H1 (cell line): ENCODE measurements at regions not wholly inside any gene's neighbourhood (a gene's known extent, or its start where the extent isn't known, plus 50 kb on each side); places are given as distances from the start of the nearest gene placed in this dataset.

ENCODE experiments used
- CTCF ChIA-PET: fragments of 300-600 bp; sonication (Branson Sonifier 250); formaldehyde crosslinking; loops from one replicate; lab custom pipeline; 2021; ENCODE audit not compliant: partially characterized antibody; lab: Charles Lee
- POLR2A ChIA-PET: fragments of 300-600 bp; sonication (Branson Sonifier 250); formaldehyde crosslinking; loops from one replicate; lab custom pipeline; 2021; ENCODE audit warnings: inconsistent platforms; ENCODE audit not compliant: partially characterized antibody; lab: Charles Lee
- DNase-seq, 2 experiments: peaks; one replicate each; pipeline versions ENCODE4 v3.0.0 to v3.0.0-alpha.2; 2010 to 2022; ENCODE audit warnings: low spot score in 2 of 2, low read depth in 1 of 2, mixed read lengths in 1 of 2
- FAIRE-seq: peaks from 2 replicates; lab custom pipeline; 2011; peaks lifted over from hg19 to GRCh38; lab: Jason Lieb, UNC
- H2AFZ ChIP-seq: 2 replicates; pipeline ENCODE4 v1.8.1; 2012; ENCODE audit warnings: low read length, inconsistent platforms
- H2AK5ac ChIP-seq: 2 replicates; pipeline ENCODE4 v1.6.1; 2013; ENCODE audit warnings: low read depth, low read length
- H2BK120ac ChIP-seq: replicated peaks from 2 replicates; pipeline ENCODE3; 2013; ENCODE audit warnings: low read depth, low read length, inconsistent platforms
- H2BK12ac ChIP-seq: 2 replicates; pipeline ENCODE4 v1.6.1; 2013; ENCODE audit warnings: low read depth, low read length
- H2BK15ac ChIP-seq: 2 replicates; pipeline ENCODE4 v1.6.1; 2013; ENCODE audit warnings: low read length
- H2BK20ac ChIP-seq: 2 replicates; pipeline ENCODE4 v1.6.1; 2013; ENCODE audit warnings: low read length
- H2BK5ac ChIP-seq: 2 replicates; pipeline ENCODE4 v1.6.1; 2013; ENCODE audit warnings: low read depth, low read length
- H3K14ac ChIP-seq: 2 replicates; pipeline ENCODE4 v1.6.1; 2013; ENCODE audit warnings: inconsistent platforms; ENCODE audit not compliant: insufficient read length
- H3K18ac ChIP-seq: 2 replicates; pipeline ENCODE4 v1.6.1; 2013; ENCODE audit warnings: low read length; ENCODE audit errors: extremely low read depth
- H3K23ac ChIP-seq: 2 replicates; pipeline ENCODE4 v1.6.1; 2013; ENCODE audit warnings: inconsistent platforms; ENCODE audit not compliant: insufficient read length
- H3K23me2 ChIP-seq: 2 replicates; pipeline ENCODE4 v1.6.1; 2013; ENCODE audit warnings: low read depth, low read length
- H3K27ac ChIP-seq: 2 replicates; pipeline ENCODE4 v1.6.1; 2011; ENCODE audit warnings: low read depth, low read length, inconsistent platforms
- H3K27me3 ChIP-seq, 4 experiments: replicated peaks in 1 of 4; 1 replicate in 1 of 4; 2 replicates in 3 of 4; pipeline versions ENCODE4 v1.6.1 to v1.8.1; 2011 to 2013; ENCODE audit warnings: low read length in 3 of 4, mild to moderate bottlenecking in 3 of 4, inconsistent platforms in 2 of 4, mixed read lengths in 2 of 4, moderate library complexity in 1 of 4; ENCODE audit not compliant: control insufficient read depth in 3 of 4, insufficient read depth in 3 of 4; ENCODE audit errors: extremely low read depth in 1 of 4
- H3K36me3 ChIP-seq, 4 experiments: 2 replicates each; pipeline versions ENCODE4 v1.6.1 to v1.8.1; 2011 to 2013; ENCODE audit warnings: mild to moderate bottlenecking in 4 of 4, low read length in 3 of 4, moderate library complexity in 2 of 4, control low read depth in 1 of 4, inconsistent platforms in 1 of 4; ENCODE audit not compliant: insufficient read depth in 4 of 4, control insufficient read depth in 2 of 4
- H3K4ac ChIP-seq: replicated peaks from 2 replicates; pipeline ENCODE3; 2013; ENCODE audit warnings: low read length, low read depth, mixed read lengths, inconsistent platforms; ENCODE audit not compliant: insufficient read length
- H3K4me1 ChIP-seq, 4 experiments: replicated peaks in 1 of 4; 1 replicate in 1 of 4; 2 replicates in 3 of 4; pipeline versions ENCODE4 v1.6.1 to v1.8.1; 2011 to 2013; ENCODE audit warnings: low read length in 3 of 4, inconsistent platforms in 2 of 4, mixed read lengths in 1 of 4; ENCODE audit not compliant: insufficient read depth in 4 of 4, control insufficient read depth in 3 of 4
- H3K4me2 ChIP-seq, 2 experiments: 2 replicates each; pipeline versions ENCODE4 v1.6.1 to v1.8.1; 2011 to 2013; ENCODE audit warnings: low read depth in 2 of 2, low read length in 2 of 2, control low read depth in 1 of 2, inconsistent platforms in 1 of 2, mild to moderate bottlenecking in 1 of 2; ENCODE audit not compliant: insufficient read depth in 1 of 2
- H3K4me3 ChIP-seq, 4 experiments: fragments of 200-600, 300-600 bp in 1 of 4; sonication (generic), shearing (Covaris generic), sonication (Bioruptor Twin) in 1 of 4; 2 replicates each; pipeline versions ENCODE4 v1.5.1 to v1.8.1; 2011 to 2016; ENCODE audit warnings: low read length in 4 of 4, low read depth in 3 of 4, control low read depth in 2 of 4, inconsistent platforms in 2 of 4, mild to moderate bottlenecking in 2 of 4, mixed read lengths in 1 of 4, moderate library complexity in 1 of 4; ENCODE audit not compliant: insufficient read depth in 2 of 4; ENCODE audit errors: extremely low read depth in 1 of 4
- H3K56ac ChIP-seq: replicated peaks from 2 replicates; pipeline ENCODE3; 2013; ENCODE audit warnings: low read depth, mild to moderate bottlenecking, mixed read lengths, low read length, inconsistent platforms; ENCODE audit not compliant: insufficient read length
- H3K79me1 ChIP-seq: 2 replicates; pipeline ENCODE4 v1.6.1; 2013; ENCODE audit warnings: low read depth, low read length, control low read depth
- H3K79me2 ChIP-seq, 2 experiments: 2 replicates each; pipeline versions ENCODE4 v1.6.1 to v1.8.1; 2012 to 2013; ENCODE audit warnings: low read length in 2 of 2, mild to moderate bottlenecking in 2 of 2, inconsistent platforms in 1 of 2; ENCODE audit not compliant: insufficient read depth in 2 of 2, control insufficient read depth in 1 of 2
- H3K9ac ChIP-seq, 4 experiments: replicated peaks in 1 of 4; 1 replicate in 1 of 4; 2 replicates in 3 of 4; pipeline versions ENCODE4 v1.6.1 to v1.8.1; 2011 to 2013; ENCODE audit warnings: low read depth in 3 of 4, low read length in 3 of 4, control low read depth in 2 of 4, mild to moderate bottlenecking in 2 of 4, moderate library complexity in 2 of 4, inconsistent platforms in 1 of 4; ENCODE audit errors: extremely low read depth in 1 of 4
- H3K9me3 ChIP-seq, 2 experiments: 2 replicates each; pipeline versions ENCODE4 v1.6.1 to v1.8.1; 2012 to 2013; ENCODE audit warnings: mild to moderate bottlenecking in 2 of 2, moderate library complexity in 2 of 2, control low read depth in 1 of 2, inconsistent platforms in 1 of 2, low read depth in 1 of 2, low read length in 1 of 2, mixed read lengths in 1 of 2; ENCODE audit not compliant: insufficient read depth in 2 of 2
- H4K20me1 ChIP-seq, 2 experiments: replicated peaks in 1 of 2; 2 replicates each; pipeline versions ENCODE3 to v1.8.1; 2011 to 2013; ENCODE audit warnings: inconsistent platforms in 2 of 2, low read length in 2 of 2, mild to moderate bottlenecking in 1 of 2; ENCODE audit not compliant: insufficient read depth in 2 of 2, control insufficient read depth in 1 of 2
- H4K5ac ChIP-seq: 2 replicates; pipeline ENCODE4 v1.6.1; 2013; ENCODE audit warnings: low read length, low read depth, mixed read lengths, inconsistent platforms; ENCODE audit not compliant: insufficient read length
- H4K8ac ChIP-seq: 2 replicates; pipeline ENCODE4 v1.8.0; 2013; ENCODE audit warnings: mild to moderate bottlenecking, moderate library complexity, low read length, inconsistent platforms; ENCODE audit not compliant: insufficient read depth; ENCODE audit errors: extremely low read depth
- H4K91ac ChIP-seq: replicated peaks from 2 replicates; pipeline ENCODE3; 2013; ENCODE audit warnings: low read length, mixed read lengths, inconsistent platforms; ENCODE audit not compliant: insufficient read length
- ASH2L ChIP-seq: fragments of 200-600, 300-600 bp; sonication (generic); IDR thresholded peaks from one replicate; pipeline ENCODE4 v1.7.1; 2017; ENCODE audit warnings: low read length
- BACH1 ChIP-seq: IDR thresholded peaks from 2 replicates; pipeline ENCODE4 v1.6.1; 2012; ENCODE audit warnings: low read length, improper control_type of control experiment
- CBX8 ChIP-seq: fragments of 300-800, 300-1000 bp; sonication (generic); IDR thresholded peaks from 2 replicates; pipeline ENCODE4 v1.7.1; 2016; ENCODE audit warnings: low read depth, low read length, borderline replicate concordance
- CHD1 ChIP-seq: IDR thresholded peaks from 2 replicates; pipeline ENCODE4 v1.6.1; 2012; ENCODE audit warnings: low read depth, low read length, improper control_type of control experiment
- CREB1 ChIP-seq: IDR thresholded peaks from 2 replicates; pipeline ENCODE4 v1.6.1; 2012; ENCODE audit warnings: inconsistent platforms
- EZH2 ChIP-seq: fragments of 200-600 bp; sonication (generic); IDR thresholded peaks from 2 replicates; pipeline ENCODE4 v1.7.1; 2012; ENCODE audit warnings: low read depth, mild to moderate bottlenecking, moderate library complexity, low read length, inconsistent platforms; ENCODE audit not compliant: severe bottlenecking
- HDAC6 ChIP-seq: IDR thresholded peaks from one replicate; pipeline ENCODE4 v1.7.1; 2012; ENCODE audit warnings: low read depth, mild to moderate bottlenecking, inconsistent platforms, low read length, moderate library complexity
- JUND ChIP-seq: IDR thresholded peaks from 2 replicates; pipeline ENCODE4 v1.6.1; 2011; ENCODE audit warnings: mild to moderate bottlenecking, improper control_type of control experiment, low read length
- KDM5A ChIP-seq: fragments of 200-600 bp; IDR thresholded peaks from 2 replicates; pipeline ENCODE4 v1.7.1; 2012; ENCODE audit warnings: mild to moderate bottlenecking, low read length, inconsistent platforms, mixed read lengths
- MAFK ChIP-seq: IDR thresholded peaks from 2 replicates; pipeline ENCODE4 v1.6.1; 2012; ENCODE audit warnings: low read depth, mild to moderate bottlenecking, improper control_type of control experiment, low read length
- POU5F1 ChIP-seq: IDR thresholded peaks from 2 replicates; pipeline ENCODE4 v1.6.1; 2011; ENCODE audit warnings: low read depth, mild to moderate bottlenecking, low read length, moderate library complexity
- RXRA ChIP-seq: IDR thresholded peaks from 2 replicates; pipeline ENCODE4 v1.6.1; 2011; ENCODE audit warnings: low read depth, mild to moderate bottlenecking, low read length, moderate library complexity; ENCODE audit not compliant: insufficient read depth
- TAF7 ChIP-seq: optimal IDR thresholded peaks from 2 replicates; pipeline ENCODE3; 2011; ENCODE audit warnings: low read depth, mild to moderate bottlenecking, inconsistent platforms, low read length, moderate library complexity, borderline replicate concordance
- TEAD4 ChIP-seq: IDR thresholded peaks from 2 replicates; pipeline ENCODE4 v1.6.1; 2012; ENCODE audit warnings: low read depth, low read length, inconsistent platforms, mixed read lengths
- ZNF274 ChIP-seq: IDR thresholded peaks from 2 replicates; pipeline ENCODE4 v1.7.0; 2012; ENCODE audit warnings: low read length, borderline replicate concordance; ENCODE audit errors: extremely low read depth
- WGBS, 2 experiments: shearing (Covaris generic) in 1 of 2; methylation state at CpG; one replicate each; pipeline versions ENCODE4 v1.1.6 to v1.1.7; 2013 to 2015; ENCODE audit warnings: low lambda C conversion rate in 2 of 2, mixed read lengths in 2 of 2, inconsistent platforms in 1 of 2, low coverage in 1 of 2, missing lambda C conversion rate in 1 of 2; ENCODE audit not compliant: insufficient replicate concordance in 2 of 2, insufficient coverage in 1 of 2, insufficient read length in 1 of 2; ENCODE audit errors: extremely low coverage in 1 of 2, missing lambda C conversion rate in 1 of 2; 5-methylcytosine and 5-hydroxymethylcytosine counted together
- TF ChIP-seq, protein P1 (sequence below): IDR thresholded peaks from 2 replicates; pipeline ENCODE4 v1.6.1; 2011; ENCODE audit warnings: low read depth, mild to moderate bottlenecking, low read length; ENCODE audit not compliant: insufficient read depth

DNA sequence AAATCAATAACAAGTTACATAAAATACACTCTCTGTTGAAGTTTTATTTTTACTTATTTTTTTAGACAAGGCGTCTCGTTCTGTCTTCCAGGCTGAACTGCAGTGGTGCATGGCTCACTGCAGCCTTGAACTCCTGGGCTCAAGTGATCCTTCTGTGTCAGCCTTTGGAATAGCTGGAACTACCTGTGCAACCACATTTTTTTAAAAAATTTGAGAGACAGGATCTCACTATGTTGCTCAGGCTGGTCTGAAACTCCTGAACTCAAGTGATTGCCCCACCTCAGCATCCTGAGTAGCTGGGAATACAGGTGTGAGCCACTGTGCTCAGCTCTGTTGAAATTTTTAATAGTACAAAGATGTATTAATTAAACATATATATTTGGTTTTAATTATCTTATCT is 614.3 kb upstream of the ARRDC4 start:
- 90% methylated on average over 2 of the region's 2 CpGs; no CpG with 5 or more reads in 1 of the 2 experiments for WGBS, 2 experiments
- H4K91ac ChIP-seq: no peak overlapping the region
- H3K27me3 ChIP-seq: no peaks in the 10 kb centered on the region
- DNase-seq (no peak), FAIRE-seq (no peak)
- H4K20me1 ChIP-seq: no peaks in the 10 kb centered on the region
- H3K18ac ChIP-seq: no peak overlapping the region
- no peak overlapping the region for H4K8ac ChIP-seq
- no peak overlapping the region for H3K9ac ChIP-seq
- H3K36me3 ChIP-seq: no peaks in the 10 kb centered on the region
- H3K4me3 ChIP-seq: no peak overlapping the region
- H3K27ac ChIP-seq: no peak overlapping the region
- POLR2A ChIA-PET: no interaction called here
- peaks cover 2 to 6% (median 3%) of the 10 kb centered on the region in 4 experiments; a peak in 5 of 7 replicates for H3K4me1 ChIP-seq
- no peak overlapping the region for H2BK20ac ChIP-seq
- no peak overlapping the region for H3K4ac ChIP-seq
- no peaks in the 10 kb centered on the region for H3K79me1 ChIP-seq
- no peak overlapping the region for H4K5ac ChIP-seq
- H2BK5ac ChIP-seq: no peak overlapping the region
- H3K9me3 ChIP-seq: peaks cover 0 to 3% of the 10 kb centered on the region in 2 experiments; a peak in 1 of 4 replicates
- H2BK120ac ChIP-seq: no peak overlapping the region
- H3K79me2 ChIP-seq: no peaks in the 10 kb centered on the region
- H3K4me2 ChIP-seq: no peak overlapping the region
- no peak overlapping the region for H2AK5ac ChIP-seq
- no peak overlapping the region for H3K56ac ChIP-seq
- no peak overlapping the region for H3K14ac ChIP-seq
- no peak overlapping the region for H3K23ac ChIP-seq
- no peak overlapping the region for H2BK15ac ChIP-seq
- CTCF ChIA-PET: interaction anchor here (0.6 kb wide), 1 partner anchor 1284 kb away, joined by 3 read pairs; no protein-coding TSS in a partner anchor
- TF ChIP-seq MAFK (no peak), JUND (no peak), HDAC6 (no peak), TAF7 (no peak), BACH1 (no peak), CBX8 (no peak), CHD1 (no peak), RXRA (no peak), ASH2L (no peak), POU5F1 (no peak), EZH2 (no peak), ZNF274 (no peak), KDM5A (no peak), TEAD4 (no peak), CREB1 (no peak)
- TF ChIP-seq, protein P1, sequence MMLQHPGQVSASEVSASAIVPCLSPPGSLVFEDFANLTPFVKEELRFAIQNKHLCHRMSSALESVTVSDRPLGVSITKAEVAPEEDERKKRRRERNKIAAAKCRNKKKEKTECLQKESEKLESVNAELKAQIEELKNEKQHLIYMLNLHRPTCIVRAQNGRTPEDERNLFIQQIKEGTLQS: no peak
- no peak overlapping the region for H2BK12ac ChIP-seq
- H3K23me2 ChIP-seq: no peaks in the 10 kb centered on the region
- H2AFZ ChIP-seq: no peak overlapping the region
